Tibial artery (tissue), 4 donors: ENCODE measurements at regions not wholly inside any gene's neighbourhood (a gene's known extent, or its start where the extent isn't known, plus 50 kb on each side); places are given as distances from the start of the nearest gene placed in this dataset.

Experiments used
- DNase-seq, 2 donors: peaks; one replicate each; pipeline ENCODE4 v3.0.0-alpha.2; 2019
- H3K27ac ChIP-seq, 2 donors: fragments of 200-600 bp; sonication (generic) in 1 of 2; 1 replicate in 1 of 2; 2 replicates in 1 of 2; pipeline ENCODE4 v1.5.1; 2018 to 2019; ENCODE audit warnings: mild to moderate bottlenecking in 1 of 2
- H3K27me3 ChIP-seq, 2 donors: fragments of 200-600 bp; sonication (generic) in 1 of 2; one replicate each; pipeline versions ENCODE4 v1.5.1 to v1.6.0; 2016 to 2019
- H3K36me3 ChIP-seq, 3 donors: fragments of 200-600 bp; sonication (generic) in 2 of 3; one replicate each; pipeline ENCODE4 v1.5.1; 2016 to 2019; ENCODE audit warnings: mild to moderate bottlenecking in 2 of 3
- H3K4me1 ChIP-seq, 4 donors: fragments of 200-600 bp; sonication (generic) in 2 of 4; 1 replicate in 3 of 4; 2 replicates in 1 of 4; pipeline ENCODE4 v1.5.1; 2016 to 2019
- H3K4me3 ChIP-seq, 2 donors: fragments of 200-600 bp; sonication (generic) in 1 of 2; 1 replicate in 1 of 2; 2 replicates in 1 of 2; pipeline ENCODE4 v1.5.1; 2018 to 2019; ENCODE audit warnings: mild to moderate bottlenecking in 2 of 2
- H3K9me3 ChIP-seq, 3 donors: fragments of 200-600 bp; sonication (generic) in 1 of 3; one replicate each; pipeline ENCODE4 v1.5.1; 2016 to 2019
- CTCF ChIP-seq, 2 experiments: fragments of 200-600 bp in 1 of 2; fragments of 450-650 bp in 1 of 2; IDR thresholded peaks; one replicate each; pipeline ENCODE4 v1.5.1; 2017 to 2019; ENCODE audit warnings: antibody characterized with exemption in 2 of 2, mild to moderate bottlenecking in 1 of 2, moderate library complexity in 1 of 2
- intact Hi-C: fragments of 100-400 bp; cut with DNase I; formaldehyde crosslinking; loops from one replicate; pipeline ENCODE4 v1.15.0; 2023; ENCODE audit warnings: low total_unique reads

- Histone ChIP-seq H3K4me1 (no peaks in the 10 kb centered on the region), H3K4me3 (no peak overlapping the region), H3K36me3 (no peaks in the 10 kb centered on the region), H3K27ac (no peak overlapping the region), H3K9me3 (no peaks in the 10 kb centered on the region), H3K27me3 (no peaks in the 10 kb centered on the region)
- intact Hi-C loops = no loop called here
- no peak for TF ChIP-seq CTCF (IDR thresholded peaks at IDR 0.05)
- no peak for DNase-seq
Measured at GRCh38 chr2:151197184-151198108, 64.2 kb downstream of the RBM43 start.

GRCh38 chr2:151193576-151193975 lies 68.1 kb downstream of the RBM43 start:
- no peak for DNase-seq
- TF ChIP-seq CTCF (IDR thresholded peaks at IDR 0.05) = no peak
- H3K9me3 ChIP-seq = no peaks in the 10 kb centered on the region
- intact Hi-C loops = no loop called here
- no peaks in the 10 kb centered on the region for H3K4me1 ChIP-seq
- H3K27ac ChIP-seq = no peak overlapping the region
- H3K4me3 ChIP-seq = no peak overlapping the region
- no peaks in the 10 kb centered on the region for H3K36me3 ChIP-seq
- H3K27me3 ChIP-seq = no peaks in the 10 kb centered on the region

- no peaks in the 10 kb centered on the region for H3K27me3 ChIP-seq
- no peaks in the 10 kb centered on the region for H3K4me1 ChIP-seq
- TF ChIP-seq CTCF (IDR thresholded peaks at IDR 0.05) = no peak
- intact Hi-C loops = no loop called here
- no peaks in the 10 kb centered on the region for H3K36me3 ChIP-seq
- H3K4me3 ChIP-seq = no peak overlapping the region
- no peak overlapping the region for H3K27ac ChIP-seq
- H3K9me3 ChIP-seq = no peaks in the 10 kb centered on the region
- no peak for DNase-seq
Measured at GRCh38 chr2:151192681-151193080, 69.0 kb downstream of the RBM43 start.

GRCh38 chr2:151191001-151191400 lies 70.7 kb downstream of the RBM43 start:
- Histone ChIP-seq H3K27me3 (no peaks in the 10 kb centered on the region), H3K4me1 (no peaks in the 10 kb centered on the region), H3K36me3 (no peaks in the 10 kb centered on the region), H3K27ac (no peak overlapping the region), H3K4me3 (no peak overlapping the region), H3K9me3 (no peaks in the 10 kb centered on the region)
- no peak for DNase-seq
- intact Hi-C loops = no loop called here
- TF ChIP-seq CTCF (IDR thresholded peaks at IDR 0.05) = no peak

GRCh38 chr2:151189125-151189524 lies 72.5 kb downstream of the RBM43 start:
- Histone ChIP-seq H3K27me3 (no peaks in the 10 kb centered on the region), H3K4me1 (no peaks in the 10 kb centered on the region), H3K4me3 (no peak overlapping the region), H3K9me3 (no peaks in the 10 kb centered on the region), H3K36me3 (no peaks in the 10 kb centered on the region), H3K27ac (no peak overlapping the region)
- no peak for TF ChIP-seq CTCF (IDR thresholded peaks at IDR 0.05)
- intact Hi-C loops = no loop called here
- DNase-seq = no peak
